HAP-1 (cell line): ENCODE measurements at regions not wholly inside any gene's neighbourhood (a gene's known extent, or its start where the extent isn't known, plus 50 kb on each side); places are given as distances from the start of the nearest gene placed in this dataset.

Source experiments
- DNase-seq, 2 experiments: peaks; one replicate each; pipeline ENCODE4 v3.0.0-alpha.2; 2016 to 2020; ENCODE audit warnings: low spot score in 2 of 2
- H3K27me3 ChIP-seq: fragments of 250-450 bp; sonication (Bioruptor Pico); 2 replicates; pipeline ENCODE4 v1.5.1; 2020; ENCODE audit warnings: low read depth, mild to moderate bottlenecking, moderate library complexity
- H3K36me3 ChIP-seq: fragments of 250-450 bp; sonication (Bioruptor Pico); replicated peaks from 2 replicates; pipeline ENCODE4 v1.5.1; 2020; ENCODE audit warnings: mild to moderate bottlenecking
- H3K4me1 ChIP-seq: fragments of 250-450 bp; sonication (Bioruptor Pico); 2 replicates; pipeline ENCODE4 v1.5.1; 2020; ENCODE audit warnings: mild to moderate bottlenecking
- H3K4me3 ChIP-seq: fragments of 250-450 bp; sonication (Bioruptor Pico); 2 replicates; pipeline ENCODE4 v1.5.1; 2020; ENCODE audit warnings: mild to moderate bottlenecking, moderate library complexity
- H3K9me3 ChIP-seq: fragments of 250-450 bp; sonication (Bioruptor Pico); 2 replicates; pipeline ENCODE4 v1.5.1; 2020; ENCODE audit warnings: mild to moderate bottlenecking, moderate library complexity
- in situ Hi-C: fragments of 300-500 bp; cut with MboI; formaldehyde crosslinking; loops from 3 replicates; pipeline ENCODE4 v1.14.3; 2020; ENCODE audit warnings: low sequenced_read_pairs, inconsistent platforms, mixed read lengths

DNA sequence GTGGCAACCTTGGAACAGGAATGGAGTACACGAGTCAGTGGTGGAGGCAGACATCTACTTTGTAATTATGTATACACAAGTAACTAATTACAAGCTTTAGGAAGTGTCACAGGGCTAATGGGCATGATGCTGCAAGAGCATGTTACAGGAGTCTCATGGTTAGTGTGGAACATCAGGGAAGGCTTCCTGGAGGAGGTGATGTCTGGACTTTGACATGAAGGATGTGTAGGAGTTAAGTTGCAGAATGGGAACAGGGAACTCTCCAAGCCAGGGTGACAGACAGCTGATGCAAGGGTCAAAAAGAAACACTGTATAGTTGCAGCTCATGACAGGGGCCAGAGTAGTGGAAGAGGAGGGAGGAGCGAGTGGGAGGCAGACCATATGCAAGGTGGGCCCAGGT, 483.8 kb upstream of the EEF2KMT start:
- H3K27me3 ChIP-seq, result no peaks in the 10 kb centered on the region
- H3K36me3 ChIP-seq, result no peaks in the 10 kb centered on the region
- H3K9me3 ChIP-seq, result no peaks in the 10 kb centered on the region
- in situ Hi-C loops, result no loop called here
- H3K4me1 ChIP-seq, result no peaks in the 10 kb centered on the region
- no peak overlapping the region for H3K4me3 ChIP-seq
- no peak for DNase-seq

DNA sequence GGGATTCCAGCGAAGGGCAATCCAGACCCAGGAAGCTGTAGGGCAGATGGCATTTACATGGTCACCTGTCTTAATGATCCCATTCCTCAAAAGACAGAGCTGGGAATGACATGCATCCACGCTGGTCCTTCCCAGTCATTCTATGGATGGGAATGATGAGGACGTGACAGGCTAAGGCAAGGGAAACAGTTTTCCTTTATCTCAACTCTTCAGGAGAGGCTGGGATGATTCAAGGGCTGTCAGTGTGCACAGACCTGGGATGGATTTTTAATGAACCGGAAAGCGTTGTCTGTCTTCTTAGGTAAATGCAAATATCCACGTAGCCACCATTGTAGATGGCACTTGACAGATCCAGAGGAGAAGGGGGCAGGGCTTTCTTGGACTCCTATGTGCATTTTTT, 483.2 kb upstream of the EEF2KMT start:
- no peaks in the 10 kb centered on the region for H3K9me3 ChIP-seq
- H3K27me3 ChIP-seq, result no peaks in the 10 kb centered on the region
- no peak for DNase-seq
- no peak overlapping the region for H3K4me3 ChIP-seq
- no peaks in the 10 kb centered on the region for H3K4me1 ChIP-seq
- H3K36me3 ChIP-seq, result no peaks in the 10 kb centered on the region
- in situ Hi-C loops, result no loop called here

DNA sequence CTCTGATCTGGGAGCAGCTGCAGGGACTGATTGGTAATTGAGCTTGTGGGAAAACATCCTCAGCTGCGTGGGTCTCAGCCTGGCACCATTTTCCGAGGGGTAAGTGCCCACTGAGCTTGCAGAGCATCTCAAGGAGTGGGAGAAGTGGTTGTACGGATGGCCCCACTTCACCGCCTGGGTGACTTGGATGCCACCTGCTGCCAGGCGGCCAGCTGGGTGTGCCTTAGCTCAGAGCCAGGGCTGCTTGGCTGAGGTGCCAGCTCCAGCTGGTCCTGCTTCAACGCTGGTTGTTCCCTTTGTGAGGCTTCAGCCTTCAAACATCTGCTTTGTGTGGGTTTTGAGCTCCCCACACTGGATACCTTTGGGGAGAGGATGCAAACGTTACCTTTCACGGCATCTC, 482.7 kb upstream of the EEF2KMT start:
- in situ Hi-C loops, result no loop called here
- Histone ChIP-seq H3K36me3 (no peaks in the 10 kb centered on the region), H3K9me3 (no peaks in the 10 kb centered on the region), H3K4me3 (no peak overlapping the region), H3K27me3 (no peaks in the 10 kb centered on the region), H3K4me1 (no peaks in the 10 kb centered on the region)
- no peak for DNase-seq

DNA sequence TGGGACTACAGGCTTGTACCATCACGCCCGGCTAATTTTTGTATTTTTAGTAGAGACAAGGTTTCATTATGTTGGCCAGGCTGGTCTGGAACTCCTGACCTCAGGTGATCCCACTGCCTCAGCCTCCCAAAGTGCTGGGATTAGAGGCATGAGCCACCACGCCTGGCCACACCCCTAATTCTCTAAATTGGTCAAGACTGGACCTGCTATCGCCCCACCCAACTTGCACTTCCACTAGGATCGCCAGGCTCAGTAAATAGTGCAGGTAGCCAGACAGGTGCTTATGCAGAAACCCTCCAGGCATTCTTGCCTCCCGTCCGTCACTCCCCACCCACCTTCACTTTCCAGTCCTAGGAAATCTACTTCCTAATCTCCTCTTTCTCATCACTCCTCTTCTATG, 481.4 kb upstream of the EEF2KMT start:
- H3K9me3 ChIP-seq, result no peaks in the 10 kb centered on the region
- in situ Hi-C loops, result no loop called here
- no peak overlapping the region for H3K4me3 ChIP-seq
- no peaks in the 10 kb centered on the region for H3K4me1 ChIP-seq
- no peaks in the 10 kb centered on the region for H3K36me3 ChIP-seq
- DNase-seq, result no peak
- no peaks in the 10 kb centered on the region for H3K27me3 ChIP-seq

DNA sequence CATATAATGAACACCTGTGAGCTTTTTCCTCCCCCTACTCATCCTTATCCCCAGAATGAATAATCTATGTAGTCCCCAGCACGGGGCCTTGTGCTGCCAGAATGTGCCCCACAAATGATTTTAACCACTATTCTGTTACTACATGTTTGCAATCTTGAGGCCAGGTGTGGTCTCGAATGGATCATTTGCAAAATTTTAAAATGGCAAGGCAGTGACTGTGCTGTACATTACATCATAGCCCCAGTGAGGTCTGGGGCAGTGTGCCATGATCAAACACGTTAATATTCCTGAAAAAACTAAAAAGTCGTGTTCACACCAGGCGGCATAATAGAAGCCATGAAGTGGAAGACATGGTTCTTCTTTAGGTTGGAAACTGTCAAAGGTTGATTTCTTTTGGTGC, 479.9 kb upstream of the EEF2KMT start:
- in situ Hi-C loops, result no loop called here
- DNase-seq, result no peak
- no peaks in the 10 kb centered on the region for H3K9me3 ChIP-seq
- no peaks in the 10 kb centered on the region for H3K27me3 ChIP-seq
- H3K36me3 ChIP-seq, result no peaks in the 10 kb centered on the region
- H3K4me3 ChIP-seq, result no peak overlapping the region
- no peaks in the 10 kb centered on the region for H3K4me1 ChIP-seq

DNA sequence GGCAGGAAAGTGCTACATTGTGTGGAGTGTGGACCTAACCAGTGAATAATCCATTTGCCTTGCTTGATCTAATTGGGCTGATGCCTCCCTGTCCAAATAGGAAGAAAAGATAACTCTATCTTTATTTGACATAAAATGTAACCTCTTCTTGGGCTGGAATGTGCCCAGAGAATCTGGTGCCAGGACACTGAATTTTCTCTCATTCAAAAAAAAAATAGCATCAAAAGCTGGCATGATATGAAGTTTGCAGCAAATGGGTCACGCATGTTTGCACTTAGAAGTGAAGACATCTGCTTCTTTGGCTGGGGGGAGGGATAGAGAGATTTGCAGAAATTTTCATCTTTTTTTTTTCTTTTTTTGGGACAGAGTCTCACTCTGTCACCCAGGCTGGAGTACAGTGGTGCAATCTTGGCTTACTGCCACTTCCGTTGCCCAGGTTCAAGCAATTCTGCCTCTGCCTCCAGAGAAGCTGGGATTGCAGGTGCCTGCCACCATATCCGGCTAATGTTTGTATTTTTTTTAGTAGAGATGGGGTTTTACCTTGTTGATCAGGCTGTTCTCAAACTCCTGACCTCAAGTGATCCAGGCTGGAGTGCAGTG, 478.2 kb upstream of the EEF2KMT start:
- Histone ChIP-seq H3K4me3 (no peak overlapping the region), H3K36me3 (no peaks in the 10 kb centered on the region), H3K27me3 (no peaks in the 10 kb centered on the region), H3K9me3 (no peaks in the 10 kb centered on the region), H3K4me1 (no peaks in the 10 kb centered on the region)
- in situ Hi-C loops, result no loop called here
- DNase-seq, result no peak

DNA sequence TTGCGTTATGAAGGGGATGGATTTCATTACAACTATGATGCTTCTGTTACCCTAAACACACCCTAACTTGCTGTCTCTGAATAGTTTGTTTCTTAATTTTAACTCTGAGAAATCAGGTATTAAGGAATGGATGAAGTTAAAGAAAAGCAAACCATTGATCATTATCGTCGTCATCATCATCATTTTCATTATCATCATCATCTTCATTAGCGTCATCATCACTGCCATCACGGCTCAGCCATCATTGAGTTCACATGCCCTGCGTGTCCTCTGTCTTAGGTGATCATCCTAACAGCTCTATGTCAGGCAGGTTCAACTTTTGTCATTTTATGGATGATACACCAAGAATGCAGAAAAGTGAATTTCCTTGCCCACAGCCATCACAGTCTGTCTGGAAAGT, 477.5 kb upstream of the EEF2KMT start:
- no peak overlapping the region for H3K4me3 ChIP-seq
- H3K9me3 ChIP-seq, result no peaks in the 10 kb centered on the region
- no peak for DNase-seq
- in situ Hi-C loops, result no loop called here
- H3K4me1 ChIP-seq, result no peaks in the 10 kb centered on the region
- no peaks in the 10 kb centered on the region for H3K27me3 ChIP-seq
- no peaks in the 10 kb centered on the region for H3K36me3 ChIP-seq

DNA sequence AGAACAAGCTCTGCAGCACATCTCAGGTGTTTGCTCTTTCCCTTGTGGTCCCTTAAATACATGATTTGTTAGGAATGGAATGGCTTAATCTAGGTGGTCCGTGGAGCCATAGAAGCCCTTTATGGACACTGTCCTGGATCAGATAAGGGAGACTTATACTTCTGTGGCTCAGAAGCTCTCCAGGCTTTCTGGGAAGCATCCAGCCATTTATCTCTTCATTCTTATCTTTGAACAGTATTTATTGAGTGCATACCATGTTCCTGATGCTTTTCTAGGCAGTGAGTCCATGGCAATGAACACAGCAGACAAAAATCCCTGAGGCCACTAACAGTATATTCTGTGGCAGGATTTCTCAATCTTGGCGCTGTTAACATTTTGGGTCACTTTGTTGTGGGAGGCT, 474.5 kb upstream of the EEF2KMT start:
- in situ Hi-C loops, result no loop called here
- DNase-seq, result no peak
- no peaks in the 10 kb centered on the region for H3K4me1 ChIP-seq
- H3K9me3 ChIP-seq, result no peaks in the 10 kb centered on the region
- no peaks in the 10 kb centered on the region for H3K27me3 ChIP-seq
- no peaks in the 10 kb centered on the region for H3K36me3 ChIP-seq
- no peak overlapping the region for H3K4me3 ChIP-seq

DNA sequence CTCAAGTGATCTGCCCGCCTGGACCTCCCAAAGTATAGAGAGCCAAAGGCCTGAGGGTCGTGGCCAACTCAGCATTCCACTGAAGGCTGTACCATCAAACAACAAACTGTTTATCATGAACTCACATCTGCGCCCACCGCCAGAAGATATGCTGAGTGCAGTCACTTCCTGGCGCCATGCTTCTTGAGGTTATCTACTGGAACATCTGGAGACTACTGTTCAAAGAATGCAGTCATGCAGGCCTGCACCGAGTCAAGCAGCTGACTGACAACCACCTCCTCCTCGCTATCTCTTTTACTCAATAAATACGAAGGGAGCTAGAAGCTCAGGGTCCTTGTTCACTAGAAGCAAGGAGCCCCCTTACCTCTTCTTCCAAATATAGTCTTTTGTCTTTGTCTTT, 473.9 kb upstream of the EEF2KMT start:
- Histone ChIP-seq H3K4me1 (no peaks in the 10 kb centered on the region), H3K9me3 (no peaks in the 10 kb centered on the region), H3K36me3 (no peaks in the 10 kb centered on the region), H3K4me3 (no peak overlapping the region), H3K27me3 (no peaks in the 10 kb centered on the region)
- in situ Hi-C loops, result no loop called here
- DNase-seq, result no peak

DNA sequence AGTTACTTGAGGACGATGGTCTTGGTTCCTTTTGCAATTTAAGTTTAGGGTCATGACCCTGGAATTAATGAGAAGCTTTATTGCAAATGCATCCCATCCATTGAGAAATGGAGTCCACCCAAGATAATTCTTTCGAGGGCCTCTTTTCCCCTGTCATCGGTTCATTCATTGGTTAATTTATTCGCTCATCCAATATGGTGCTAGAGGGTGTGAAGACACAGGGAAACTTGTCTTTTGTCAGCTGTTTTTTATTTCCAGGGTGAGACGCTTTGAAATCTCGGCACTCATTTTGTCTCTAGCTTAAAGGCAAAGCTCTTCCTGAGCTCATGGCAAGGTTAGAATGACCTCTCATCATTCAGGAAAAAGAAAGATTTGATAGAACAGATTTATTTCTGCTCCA, 464.2 kb upstream of the EEF2KMT start:
- Histone ChIP-seq H3K4me3 (no peak overlapping the region), H3K9me3 (no peaks in the 10 kb centered on the region; the same call in 1 of the 2 replicates), H3K36me3 (no peaks in the 10 kb centered on the region), H3K4me1 (no peaks in the 10 kb centered on the region), H3K27me3 (no peaks in the 10 kb centered on the region)
- no peak for DNase-seq
- in situ Hi-C loops, result no loop called here

DNA sequence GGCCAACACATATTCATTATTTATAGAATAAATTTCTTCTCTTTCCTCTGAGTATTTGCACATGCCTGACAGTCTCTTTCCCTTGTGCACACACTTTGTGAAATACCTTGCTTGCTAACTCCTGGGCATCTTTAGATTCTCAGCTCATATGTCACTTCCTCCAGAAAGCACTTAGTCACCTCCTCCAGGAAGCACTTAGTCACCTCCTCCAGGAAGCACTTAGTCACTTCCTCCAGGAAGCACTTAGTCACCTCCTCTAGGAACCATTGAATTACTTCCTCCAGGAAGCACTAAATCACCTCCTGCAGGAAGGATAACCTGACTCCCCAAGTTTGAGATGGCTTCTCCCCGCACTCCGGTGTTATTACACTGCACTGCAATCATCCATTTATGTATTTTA, 462.5 kb upstream of the EEF2KMT start:
- Histone ChIP-seq H3K4me1 (no peaks in the 10 kb centered on the region), H3K27me3 (no peaks in the 10 kb centered on the region), H3K9me3 (no peaks in the 10 kb centered on the region; the same call in 1 of the 2 replicates), H3K4me3 (no peak overlapping the region), H3K36me3 (no peaks in the 10 kb centered on the region)
- DNase-seq, result no peak
- in situ Hi-C loops, result no loop called here

DNA sequence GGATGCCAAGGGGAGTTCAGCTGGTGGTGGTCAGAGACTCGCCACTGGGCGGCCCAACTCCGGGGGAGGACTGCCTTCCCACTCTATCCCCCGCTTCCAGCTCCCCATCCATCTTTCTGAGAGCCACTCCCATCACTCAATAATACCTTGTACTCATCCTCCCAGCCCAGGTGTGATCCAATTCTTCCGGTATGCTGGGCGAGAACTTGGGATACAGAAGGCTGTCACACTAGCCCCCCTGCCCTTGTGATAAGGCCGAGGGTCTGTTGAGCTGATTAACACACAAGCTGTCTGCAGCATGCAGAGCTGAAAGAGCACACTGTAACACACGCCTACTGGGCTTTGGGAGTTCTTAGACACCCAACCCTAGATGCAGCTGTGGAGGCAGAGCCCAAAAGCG, 460.4 kb upstream of the EEF2KMT start:
- in situ Hi-C loops, result no loop called here
- no peaks in the 10 kb centered on the region for H3K27me3 ChIP-seq
- H3K4me1 ChIP-seq, result no peaks in the 10 kb centered on the region
- H3K4me3 ChIP-seq, result no peak overlapping the region
- H3K9me3 ChIP-seq, result no peaks in the 10 kb centered on the region; the same call in 1 of the 2 replicates
- no peaks in the 10 kb centered on the region for H3K36me3 ChIP-seq
- DNase-seq, result no peak

DNA sequence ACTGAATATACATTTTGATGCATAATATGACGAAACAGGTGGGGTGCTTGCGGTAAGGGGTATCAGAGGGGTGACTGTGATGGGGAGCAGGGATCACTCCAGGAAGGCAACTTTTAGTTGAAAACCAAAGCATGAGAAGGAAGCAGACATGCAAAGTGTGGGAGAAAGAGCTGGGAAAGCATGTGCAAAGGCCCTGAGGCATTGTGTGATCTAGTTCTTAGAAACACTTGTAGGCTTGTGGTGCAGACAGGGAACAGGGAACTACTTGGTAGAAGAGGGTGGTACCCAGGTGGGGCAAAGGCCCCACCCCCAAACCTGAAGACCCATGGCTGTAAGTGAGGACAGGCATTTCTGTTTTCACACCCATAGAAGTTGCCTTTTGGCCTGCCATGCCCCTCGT, 459.9 kb upstream of the EEF2KMT start:
- Histone ChIP-seq H3K36me3 (no peaks in the 10 kb centered on the region), H3K4me1 (no peaks in the 10 kb centered on the region), H3K9me3 (no peaks in the 10 kb centered on the region; the same call in 1 of the 2 replicates), H3K4me3 (no peak overlapping the region), H3K27me3 (no peaks in the 10 kb centered on the region)
- DNase-seq, result no peak
- in situ Hi-C loops, result no loop called here

DNA sequence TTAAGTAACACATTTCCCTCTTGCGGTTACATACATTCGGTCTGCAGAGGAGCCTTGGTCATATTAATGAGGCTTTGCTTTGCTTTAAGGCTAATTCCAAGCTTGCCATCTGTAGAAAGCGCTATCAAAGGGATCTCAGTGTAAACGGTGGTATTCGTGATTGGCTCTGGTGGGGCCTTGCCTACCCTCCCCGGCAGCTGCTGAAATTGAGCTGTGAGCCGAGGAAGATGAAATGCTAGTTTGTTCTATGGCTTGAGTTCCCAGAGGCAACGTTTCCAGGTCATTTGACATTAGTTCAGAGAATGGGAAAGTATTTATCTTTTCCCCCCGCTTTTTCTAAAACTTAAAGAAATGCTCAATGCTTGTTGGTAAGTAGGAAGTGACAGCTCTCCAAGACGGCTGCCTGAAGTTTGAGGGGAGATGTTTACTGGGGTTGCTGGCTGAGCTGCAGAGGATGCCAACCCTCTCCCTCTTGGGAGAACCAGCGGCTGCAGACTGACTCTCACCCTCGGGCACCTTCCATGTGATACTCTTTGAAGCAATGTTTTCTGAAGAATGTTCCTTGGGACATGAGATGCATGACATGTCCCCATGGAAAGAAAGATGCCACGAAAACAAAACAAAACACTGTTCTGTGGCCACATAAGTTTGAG, 458.7 kb upstream of the EEF2KMT start:
- no peaks in the 10 kb centered on the region for H3K36me3 ChIP-seq
- no peak for DNase-seq
- H3K4me3 ChIP-seq, result no peak overlapping the region
- no peaks in the 10 kb centered on the region for H3K27me3 ChIP-seq
- H3K4me1 ChIP-seq, result no peaks in the 10 kb centered on the region
- in situ Hi-C loops, result no loop called here
- no peaks in the 10 kb centered on the region; the same call in 1 of the 2 replicates for H3K9me3 ChIP-seq

DNA sequence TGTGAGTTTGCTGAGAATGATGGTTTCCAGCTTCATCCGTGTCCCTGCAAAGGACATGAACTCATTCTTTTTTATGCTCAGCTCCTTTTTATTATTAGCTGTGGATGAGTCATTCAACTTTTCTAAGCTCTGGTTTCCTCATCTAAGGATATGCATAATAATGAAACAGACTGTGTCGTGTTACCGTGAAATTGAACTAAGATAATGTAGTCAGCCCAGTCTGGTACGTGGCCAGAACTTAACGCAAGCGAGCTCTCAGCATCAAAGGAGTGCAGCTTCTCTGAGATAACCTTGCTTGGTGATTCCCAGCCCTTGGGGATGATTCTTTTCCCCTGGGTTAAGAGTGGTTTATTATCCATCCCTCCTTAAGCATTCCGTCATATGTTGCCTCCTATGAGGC, 454.3 kb upstream of the EEF2KMT start:
- DNase-seq, result no peak
- Histone ChIP-seq H3K9me3 (peaks cover 4% of the 10 kb centered on the region; the same call in 1 of the 2 replicates), H3K4me1 (no peaks in the 10 kb centered on the region), H3K4me3 (no peak overlapping the region), H3K36me3 (no peaks in the 10 kb centered on the region), H3K27me3 (no peaks in the 10 kb centered on the region)
- in situ Hi-C loops, result no loop called here
